Right lobe of liver (tissue), 6 donors: ENCODE measurements at regions not wholly inside any gene's neighbourhood (a gene's known extent, or its start where the extent isn't known, plus 50 kb on each side); places are given as distances from the start of the nearest gene placed in this dataset.
A peak's percentile ranks its signal among the peaks of the same experiment; 100 is the strongest.
"Not testable (repeated sequence)": the region's sequence is repeated elsewhere in the genome, so short reads cannot be mapped to it uniquely, and the experiment has no call there.

Experiments
- ATAC-seq, 4 donors: fragments of 200-7000 bp; cut with Tn5 transposase; one replicate each; pipeline ENCODE4 v1.9.1; 2020; ENCODE audit warnings: mild to moderate bottlenecking in 4 of 4, moderate library complexity in 4 of 4
- DNase-seq, 3 donors: peaks; one replicate each; pipeline ENCODE4 v3.0.0-alpha.2; 2020
- H3K27ac ChIP-seq, 3 donors: fragments of 200-600 bp; one replicate each; pipeline ENCODE4 v1.8.0; 2022
- H3K27me3 ChIP-seq, 2 donors: fragments of 200-600 bp; one replicate each; pipeline ENCODE4 v1.8.0; 2022
- H3K36me3 ChIP-seq, 4 donors: fragments of 200-600 bp; sonication (generic) in 1 of 4; one replicate each; pipeline versions ENCODE4 v1.5.1 to v1.8.0; 2017 to 2022; ENCODE audit warnings: control low read depth in 1 of 4
- H3K4me1 ChIP-seq, 4 donors: fragments of 200-600 bp; sonication (generic) in 1 of 4; one replicate each; pipeline versions ENCODE4 v1.5.1 to v1.8.0; 2017 to 2022; ENCODE audit warnings: control low read depth in 1 of 4
- H3K4me3 ChIP-seq, 3 donors: fragments of 200-600 bp; one replicate each; pipeline ENCODE4 v1.8.0; 2022
- H3K9me3 ChIP-seq, 4 donors: fragments of 200-600 bp; sonication (generic) in 1 of 4; one replicate each; pipeline versions ENCODE4 v1.5.1 to v1.8.0; 2017 to 2022; ENCODE audit warnings: control low read depth in 1 of 4
- CTCF ChIP-seq, 4 donors: fragments of 200-600 bp in 3 of 4; fragments of 450-650 bp in 1 of 4; IDR thresholded peaks; one replicate each; pipeline versions ENCODE4 v1.5.1 to v1.8.0; 2016 to 2022; ENCODE audit warnings: antibody characterized with exemption in 4 of 4, mild to moderate bottlenecking in 2 of 4
- POLR2A ChIP-seq: fragments of 450-650 bp; IDR thresholded peaks from one replicate; pipeline ENCODE4 v1.6.1; 2017; ENCODE audit warnings: antibody characterized with exemption, mild to moderate bottlenecking
- WGBS: methylation state at CpG from one replicate; pipeline ENCODE4 v1.1.6; 2018; ENCODE audit warnings: low coverage, low lambda C conversion rate; ENCODE audit not compliant: insufficient coverage; ENCODE audit errors: missing lambda C conversion rate; 5-methylcytosine and 5-hydroxymethylcytosine counted together
- intact Hi-C, 2 donors: fragments of 100-400 bp; cut with DNase I; formaldehyde crosslinking; loops; one replicate each; pipeline versions ENCODE4 v1.11.2 to v1.14.1; 2022
- donor health status: DM: no; HTN: yes; CAD: no.
- donor health status: DM: no; HTN: no; CAD: no.
- donor health status: DM: no; HTN: no; CAD: no.
- donor health status: DM: no; HTN: yes; CAD: no.
- donor health status: DM: no; HTN: yes; CAD: no.

GRCh38 chr4:149202117-149202516, 613.5 kb downstream of the IQCM start:
- H3K36me3 ChIP-seq = no peaks in the 10 kb centered on the region
- 67% methylated on average over 1 of the region's 1 CpG for WGBS
- no peak for ATAC-seq
- no peaks in the 10 kb centered on the region for H3K27me3 ChIP-seq
- no peak for DNase-seq
- no peak overlapping the region for H3K4me3 ChIP-seq
- H3K4me1 ChIP-seq = no peaks in the 10 kb centered on the region
- H3K9me3 ChIP-seq = no peaks in the 10 kb centered on the region
- TF ChIP-seq CTCF (IDR thresholded peaks at IDR 0.05) = no peak
- no peak for TF ChIP-seq POLR2A
- intact Hi-C loops = no loop called here
- no peak overlapping the region for H3K27ac ChIP-seq

GRCh38 chr4:149199594-149199993, 616.0 kb downstream of the IQCM start:
- ATAC-seq = peak in 2 of 4 donors; percentile 54 to 73
- no peak for TF ChIP-seq POLR2A
- no peak for TF ChIP-seq CTCF (IDR thresholded peaks at IDR 0.05)
- Histone ChIP-seq H3K4me3 (no peak overlapping the region), H3K4me1 (no peaks in the 10 kb centered on the region), H3K27me3 (no peaks in the 10 kb centered on the region), H3K36me3 (no peaks in the 10 kb centered on the region), H3K9me3 (no peaks in the 10 kb centered on the region), H3K27ac (no peak overlapping the region)
- DNase-seq = no peak
- intact Hi-C loops = no loop called here
- WGBS = 44% methylated on average over 3 of the region's 3 CpGs

- H3K4me3 ChIP-seq = no peak overlapping the region
- ATAC-seq = no peak
- no peak for DNase-seq
- intact Hi-C loops = no loop called here
- H3K27ac ChIP-seq = no peak overlapping the region
- H3K36me3 ChIP-seq = no peaks in the 10 kb centered on the region
- no peaks in the 10 kb centered on the region for H3K4me1 ChIP-seq
- 13% methylated on average over 1 of the region's 1 CpG for WGBS
- no peaks in the 10 kb centered on the region for H3K27me3 ChIP-seq
- TF ChIP-seq CTCF (IDR thresholded peaks at IDR 0.05) (no peak), POLR2A (no peak)
- H3K9me3 ChIP-seq = no peaks in the 10 kb centered on the region
Observed at GRCh38 chr4:149194061-149194460, 621.6 kb downstream of the IQCM start.

- Histone ChIP-seq H3K4me3 (no peak overlapping the region), H3K27ac (no peak overlapping the region), H3K4me1 (no peaks in the 10 kb centered on the region), H3K27me3 (no peaks in the 10 kb centered on the region), H3K9me3 (no peaks in the 10 kb centered on the region), H3K36me3 (no peaks in the 10 kb centered on the region)
- TF ChIP-seq POLR2A = no peak
- no peak for TF ChIP-seq CTCF (IDR thresholded peaks at IDR 0.05)
- intact Hi-C loops = no loop called here
- DNase-seq = no peak
- ATAC-seq = no peak
Observed at GRCh38 chr4:149187726-149188125, 627.9 kb downstream of the IQCM start.

GRCh38 chr4:149183638-149184037, 632.0 kb downstream of the IQCM start:
- 30% methylated on average over 1 of the region's 1 CpG for WGBS

GRCh38 chr4:149181459-149181858, 634.2 kb downstream of the IQCM start:
- H3K27me3 ChIP-seq, H3K36me3 ChIP-seq, H3K4me1 ChIP-seq, H3K4me3 ChIP-seq, H3K27ac ChIP-seq, ATAC-seq, intact Hi-C loops, DNase-seq, H3K9me3 ChIP-seq: not testable (repeated sequence)
- 55% methylated on average over 2 of the region's 2 CpGs for WGBS

More at GRCh38 chr4:149183638-149184037, 632.0 kb downstream of the IQCM start:
- DNase-seq = no peak
- H3K4me3 ChIP-seq = no peak overlapping the region
- no peaks in the 10 kb centered on the region for H3K9me3 ChIP-seq
- no peaks in the 10 kb centered on the region for H3K36me3 ChIP-seq
- ATAC-seq = no peak
- H3K27ac ChIP-seq = no peak overlapping the region
- intact Hi-C loops = no loop called here
- H3K27me3 ChIP-seq = no peaks in the 10 kb centered on the region
- H3K4me1 ChIP-seq = no peaks in the 10 kb centered on the region
- no peak for TF ChIP-seq POLR2A
- no peak for TF ChIP-seq CTCF (IDR thresholded peaks at IDR 0.05)
